ENCODE measurements at regions not wholly inside any gene's neighbourhood (a gene's known extent, or its start where the extent isn't known, plus 50 kb on each side); places are given as distances from the start of the nearest gene placed in this dataset.
"Not testable (repeated sequence)": the region's sequence is repeated elsewhere in the genome, so short reads cannot be mapped to it uniquely, and the experiment has no call there.

DNA sequence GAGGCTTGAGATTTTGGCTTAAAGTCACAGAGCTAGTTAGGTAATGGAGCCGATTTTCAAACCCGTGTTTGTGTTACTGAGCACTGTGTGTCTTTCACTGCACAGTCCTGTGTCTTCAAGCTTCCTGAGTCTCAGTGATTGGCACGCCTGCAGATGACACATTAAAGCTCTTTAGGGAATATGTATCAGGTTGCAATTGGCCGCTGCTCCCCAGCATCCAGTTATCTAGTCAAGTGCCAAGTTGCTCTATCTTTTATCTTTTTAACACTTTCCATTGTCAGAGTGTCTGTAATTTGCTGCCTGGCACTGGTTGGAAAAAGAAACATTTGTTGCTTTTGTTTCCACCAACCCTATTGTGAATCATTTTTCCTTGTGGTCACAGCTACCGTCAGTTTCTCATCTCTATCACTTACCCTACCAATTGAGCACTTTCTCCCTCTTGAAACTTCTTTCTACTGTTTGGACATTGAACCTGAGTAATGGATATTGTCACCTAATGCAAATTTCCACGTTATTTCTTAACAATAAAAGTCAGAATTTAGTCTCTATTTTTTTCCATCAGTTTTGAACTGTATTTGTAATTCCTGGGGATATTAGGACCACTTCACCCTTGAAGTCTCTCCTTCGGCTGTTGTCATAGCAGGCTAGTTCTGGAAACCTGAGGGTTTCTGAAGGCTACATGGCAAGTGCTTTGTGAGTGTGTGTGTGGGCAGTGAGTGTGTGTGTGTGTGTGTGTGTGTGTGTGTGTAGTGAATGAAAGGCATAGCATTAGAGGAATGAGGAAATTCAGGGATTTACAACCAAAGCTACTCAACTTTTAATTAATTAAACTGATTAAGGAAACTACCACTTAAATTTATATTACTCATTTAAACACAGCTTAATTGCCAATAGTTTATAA lies 274.3 kb downstream of the ISL1 start:
- DNase-seq (ENCODE audit: low spot score), result no peak

GRCh38 chr5:51661646-51662265 lies 278.5 kb downstream of the ISL1 start:
- DNase-seq (ENCODE audit: low spot score), result no peak

DNA sequence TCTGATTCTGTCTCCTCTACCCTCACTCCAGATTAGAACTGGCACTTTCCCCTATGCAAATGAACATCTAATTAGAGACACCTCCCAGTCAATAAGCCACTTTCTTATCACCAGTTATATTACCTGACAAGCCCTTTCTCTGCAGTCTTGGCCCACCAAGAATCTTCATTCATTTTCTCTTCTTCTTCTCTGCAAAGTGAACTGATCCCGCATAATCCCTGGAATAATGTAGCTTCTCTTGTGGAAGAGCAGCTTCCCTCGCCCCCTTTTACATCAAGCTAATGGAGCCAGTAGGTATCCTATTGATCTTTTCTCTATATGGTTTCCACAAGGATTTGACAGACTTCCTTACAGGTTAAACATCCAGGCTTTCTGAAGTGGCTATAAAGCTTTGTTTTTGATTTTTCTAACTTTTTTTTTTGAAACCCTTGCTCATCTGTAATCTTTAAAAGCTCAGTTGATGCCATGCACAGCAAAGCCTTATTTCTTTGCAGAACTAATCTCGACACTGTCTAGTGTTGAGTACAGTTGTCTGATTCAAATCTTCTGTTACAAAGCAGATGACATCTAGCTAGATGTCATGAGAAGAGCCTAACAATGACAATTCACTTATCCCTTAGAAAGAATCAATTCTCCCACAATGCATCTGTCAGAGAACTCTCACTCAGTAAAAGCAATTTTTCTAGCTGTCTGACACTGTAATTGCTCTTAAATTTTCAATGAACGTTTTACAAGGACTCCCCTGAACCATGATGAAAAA lies 281.4 kb downstream of the ISL1 start:
- DNase-seq (ENCODE audit: low spot score), result no peak

DNA sequence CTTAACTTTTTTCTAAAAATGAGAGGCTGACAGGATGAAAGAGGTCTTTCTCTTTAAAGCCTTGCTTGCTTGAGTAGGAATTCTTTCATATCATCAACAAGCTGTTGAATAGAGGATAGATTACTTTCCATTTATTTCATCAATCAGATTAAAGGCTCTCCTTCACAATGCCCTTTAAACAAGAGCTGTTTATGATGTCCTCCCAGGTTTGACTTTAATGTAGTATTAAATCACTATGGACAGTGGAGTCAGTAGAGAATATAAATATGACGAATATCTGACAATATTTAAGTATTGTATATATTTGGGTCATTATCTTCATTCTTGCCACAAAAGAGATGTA lies 282.0 kb downstream of the ISL1 start:
- DNase-seq (ENCODE audit: low spot score), result no peak

DNA sequence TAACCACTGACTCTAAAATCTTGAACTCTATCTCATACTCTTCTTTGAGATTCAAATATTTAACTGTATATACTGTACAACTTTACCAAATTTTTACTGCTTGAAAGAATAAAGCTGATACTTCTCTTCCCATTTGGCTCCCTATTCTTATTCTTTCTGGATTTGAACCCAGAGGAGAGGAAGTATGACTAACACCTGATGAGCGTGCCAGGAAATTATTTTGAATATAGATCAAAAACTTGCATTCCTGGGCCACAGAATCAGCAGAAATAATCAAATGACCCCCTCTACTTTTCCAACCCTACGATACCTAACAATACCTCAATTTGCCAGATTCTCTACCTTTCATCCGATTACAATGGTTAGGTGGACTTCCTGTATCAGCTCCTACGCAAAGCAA lies 285.8 kb downstream of the ISL1 start:
- no peak for DNase-seq (ENCODE audit: low spot score)

DNA sequence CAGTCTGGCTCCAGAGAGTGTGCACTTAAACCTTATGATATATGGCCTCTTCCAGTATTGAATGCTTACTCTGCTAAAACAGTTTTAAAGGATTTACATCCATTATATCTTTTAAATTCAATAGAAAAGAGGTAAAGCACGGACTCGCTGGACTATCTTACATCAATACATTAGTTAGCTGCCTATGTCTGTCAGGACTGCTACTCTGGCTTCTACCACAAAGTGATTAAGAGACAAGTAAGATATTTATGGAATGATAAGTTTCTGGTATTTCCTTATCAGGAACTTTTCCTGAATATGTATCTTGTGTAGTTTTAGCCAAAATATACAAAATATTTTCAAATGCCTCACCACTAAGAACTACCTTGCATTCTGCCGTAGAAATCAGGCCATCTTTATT lies 295.1 kb downstream of the ISL1 start:
- DNase-seq (ENCODE audit: low spot score), result no peak

DNA sequence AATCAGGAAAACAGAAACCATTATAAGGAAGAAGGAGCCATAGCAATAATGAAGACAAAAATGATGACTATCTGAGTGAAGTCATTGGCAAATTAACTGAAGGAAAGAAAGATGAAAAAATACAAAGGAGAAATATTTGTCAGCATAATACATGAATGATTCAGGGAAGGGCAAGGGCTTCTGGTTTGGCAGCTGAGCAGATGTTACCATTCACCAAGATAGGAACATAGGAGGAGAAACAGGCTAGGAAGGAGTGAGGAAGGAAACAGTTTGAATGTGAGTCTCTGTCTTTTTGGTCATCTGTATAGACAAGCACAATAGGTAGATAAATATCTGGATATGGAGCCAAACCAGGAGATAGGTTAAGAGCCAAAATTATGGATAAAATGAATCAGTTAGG lies 296.0 kb downstream of the ISL1 start:
- no peak for DNase-seq (ENCODE audit: low spot score)

- DNase-seq (ENCODE audit: low spot score), result peak; percentile 20
These were observed 301.6 kb downstream of the ISL1 start for GRCh38 chr5:51684794-51685355.

GRCh38 chr5:51685419-51685818 lies 302.2 kb downstream of the ISL1 start:
- DNase-seq (ENCODE audit: low spot score), result no peak

- DNase-seq (ENCODE audit: low spot score), result no peak
These were observed 303.4 kb downstream of the ISL1 start for GRCh38 chr5:51686622-51687021.

DNA sequence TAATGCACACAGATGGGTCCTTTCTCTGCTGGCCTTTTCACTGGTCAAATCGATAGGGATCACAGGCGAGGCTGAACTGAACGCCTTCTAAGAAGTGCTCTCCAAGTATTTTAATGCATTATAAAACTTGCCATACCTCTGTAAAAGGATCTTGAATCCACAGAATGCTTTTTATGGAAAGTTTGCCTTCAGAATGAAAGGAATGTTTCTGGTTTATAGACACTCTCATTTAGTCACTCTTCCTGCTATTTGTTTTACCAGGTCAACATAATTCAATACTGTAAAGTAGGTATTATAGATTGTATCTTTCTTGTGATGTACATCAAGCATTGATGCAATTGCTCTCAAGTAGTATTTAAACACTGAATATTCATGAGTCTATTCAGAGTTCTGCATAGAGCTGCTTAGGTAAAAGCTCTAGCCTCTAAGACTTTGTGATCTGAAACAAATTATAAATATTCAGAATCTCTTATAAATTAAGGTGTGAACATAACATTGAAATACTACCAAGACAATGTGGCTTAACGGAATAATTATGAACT lies 308.4 kb downstream of the ISL1 start:
- no peak for DNase-seq (ENCODE audit: low spot score)

- DNase-seq (ENCODE audit: low spot score), result no peak
These were observed 311.6 kb downstream of the ISL1 start for GRCh38 chr5:51694826-51695225.

- no peak for DNase-seq (ENCODE audit: low spot score)
These were observed 312.9 kb downstream of the ISL1 start for GRCh38 chr5:51696122-51696521.

DNA sequence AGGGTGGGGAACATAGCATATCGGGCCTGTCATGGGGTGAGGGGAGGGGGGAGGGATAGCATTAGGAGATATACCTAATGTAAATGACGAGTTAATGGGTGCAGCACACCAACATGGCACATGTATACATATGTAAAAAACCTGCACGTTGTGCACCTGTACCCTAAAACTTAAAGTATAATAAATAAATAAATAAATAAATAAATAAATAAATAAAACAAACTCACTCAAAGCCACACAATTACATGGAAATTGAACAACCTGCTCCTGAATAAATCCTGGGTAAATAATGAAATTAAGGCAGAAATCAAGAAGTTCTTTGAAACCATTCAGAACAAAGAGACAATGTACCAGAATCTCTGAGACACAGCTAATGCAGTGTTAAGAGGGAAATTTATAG lies 318.8 kb downstream of the ISL1 start:
- not testable (repeated sequence) for DNase-seq (ENCODE audit: low spot score)

DNA sequence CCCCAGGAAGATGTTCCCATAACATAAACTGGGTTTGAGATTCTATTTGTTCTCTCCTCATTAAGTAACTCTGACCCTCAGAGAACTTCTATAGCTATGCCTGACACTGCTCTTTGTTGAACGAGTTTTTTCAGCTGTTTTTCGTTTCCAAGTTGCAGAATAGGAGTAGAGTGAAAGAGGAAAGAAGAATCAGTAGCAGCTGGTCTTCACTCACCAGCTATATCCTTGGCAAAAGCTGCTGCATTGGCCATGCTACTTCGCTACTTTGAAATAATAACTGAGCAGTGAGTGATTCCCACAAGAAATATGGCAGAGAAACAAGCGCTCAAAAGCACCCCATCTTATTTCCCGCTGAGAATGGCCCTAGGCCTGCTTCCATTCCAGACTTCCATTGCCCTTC lies 329.0 kb downstream of the ISL1 start:
- DNase-seq (ENCODE audit: low spot score), result no peak

GRCh38 chr5:51715445-51715844 lies 332.2 kb downstream of the ISL1 start:
- DNase-seq (ENCODE audit: low spot score), result not testable (repeated sequence)

- peak; percentile 4 for DNase-seq (ENCODE audit: low spot score)
These were observed 348.3 kb downstream of the ISL1 start for GRCh38 chr5:51731421-51732029.

DNA sequence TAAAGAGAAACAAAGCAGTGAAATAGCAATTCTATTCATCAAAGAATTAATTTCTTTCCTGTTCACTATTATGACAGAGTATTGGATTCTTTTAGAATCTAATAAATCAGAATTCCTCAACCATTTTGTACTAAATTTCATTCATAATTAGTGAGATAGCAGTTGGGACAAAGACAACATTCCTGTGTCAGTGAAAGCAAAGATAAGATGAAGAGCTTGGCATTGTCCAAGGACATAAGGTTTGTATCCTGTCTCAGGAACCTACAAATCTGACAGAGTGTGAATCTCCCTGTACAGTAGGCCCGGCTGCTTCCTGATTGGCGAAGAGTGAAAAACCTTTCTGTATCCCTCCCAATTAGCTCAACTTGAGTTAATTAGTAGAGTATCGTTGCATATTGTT lies 349.1 kb downstream of the ISL1 start:
- DNase-seq (ENCODE audit: low spot score), result no peak

GRCh38 chr5:51734677-51735076 lies 351.4 kb downstream of the ISL1 start:
- DNase-seq (ENCODE audit: low spot score), result no peak

DNA sequence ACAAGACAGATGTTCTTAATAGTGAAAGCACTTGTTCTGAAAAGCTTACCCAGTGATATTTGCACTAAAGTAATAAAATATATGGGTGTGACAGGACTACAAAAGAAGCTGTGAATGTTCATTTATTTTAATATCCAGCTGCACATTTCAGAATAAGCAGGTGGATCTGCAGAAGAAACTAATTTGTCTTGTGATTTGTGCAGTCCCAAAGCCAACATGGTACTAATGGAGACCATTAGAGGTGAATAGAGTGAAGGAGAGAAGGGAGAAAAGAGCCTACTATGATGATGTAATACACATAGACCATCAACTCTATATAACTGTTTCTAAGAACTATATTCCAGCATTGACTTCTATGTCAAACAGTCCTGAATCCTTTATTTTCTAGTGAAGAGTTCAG lies 362.8 kb downstream of the ISL1 start:
- no peak for DNase-seq (ENCODE audit: low spot score)

GRCh38 chr5:51748647-51749046 lies 365.4 kb downstream of the ISL1 start:
- no peak for DNase-seq (ENCODE audit: low spot score)

All from RKO (cell line).